ENCODE measurements at regions not wholly inside any gene's neighbourhood (a gene's known extent, or its start where the extent isn't known, plus 50 kb on each side); places are given as distances from the start of the nearest gene placed in this dataset.

DNA sequence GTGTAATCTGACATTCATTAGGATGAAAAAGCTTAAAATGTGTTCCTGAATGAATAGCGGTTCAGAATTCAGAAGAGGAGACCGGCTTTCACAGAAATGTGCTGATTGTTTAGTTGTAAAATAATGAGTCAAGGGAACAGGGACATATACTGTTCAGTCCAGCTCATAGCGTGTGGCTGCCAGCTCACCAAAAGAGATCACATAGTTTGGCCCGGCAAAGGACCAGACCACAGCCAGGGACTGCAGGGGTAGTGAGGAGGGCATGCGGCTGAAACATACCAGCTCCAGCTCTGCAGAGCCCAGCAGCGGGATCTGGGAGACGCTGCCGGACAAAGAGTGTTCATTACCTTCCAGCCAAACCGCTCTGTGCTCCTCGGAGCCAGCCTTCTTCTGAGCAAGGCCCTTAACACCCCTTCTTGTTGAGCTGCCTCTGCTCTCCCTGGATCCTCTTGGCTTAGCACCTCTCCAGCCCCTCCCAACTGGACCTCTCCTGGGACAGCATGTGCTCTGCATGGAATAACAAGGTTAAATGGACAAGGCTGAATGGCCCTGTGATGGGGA lies 116.8 kb upstream of the CNTLN start:
- DNase-seq (ENCODE audit: low read depth): no peak

DNA sequence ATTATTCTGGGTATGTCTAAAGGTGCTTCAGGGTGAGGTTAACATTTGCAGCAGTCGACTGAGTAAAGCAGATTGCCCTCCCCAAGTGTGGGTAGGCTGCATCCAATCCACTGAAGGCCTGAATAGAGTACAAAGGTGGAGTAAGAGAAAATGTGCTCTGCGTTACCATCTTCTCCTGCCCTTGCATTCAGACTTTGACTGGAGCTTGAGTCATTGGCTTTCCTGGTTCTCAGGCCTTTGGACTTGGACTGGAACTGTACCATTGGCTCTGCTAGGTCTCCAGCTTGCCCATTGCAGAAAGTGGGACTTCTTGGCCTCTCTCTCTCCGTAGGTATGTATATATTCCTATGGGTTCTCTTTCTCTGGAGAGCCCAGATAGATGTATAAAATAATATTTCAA lies 120.9 kb upstream of the CNTLN start:
- no peak for DNase-seq (ENCODE audit: low read depth)
- no peak for TF ChIP-seq POLR2A (IDR thresholded peaks at IDR 0.05; ENCODE audit: extremely low read depth, insufficient read length)
- no peak overlapping the region for H3K4me3 ChIP-seq (ENCODE audit: low read depth, low read length)

More for the DNA sequence above, 116.8 kb upstream of the CNTLN start:
- TF ChIP-seq, protein P1, sequence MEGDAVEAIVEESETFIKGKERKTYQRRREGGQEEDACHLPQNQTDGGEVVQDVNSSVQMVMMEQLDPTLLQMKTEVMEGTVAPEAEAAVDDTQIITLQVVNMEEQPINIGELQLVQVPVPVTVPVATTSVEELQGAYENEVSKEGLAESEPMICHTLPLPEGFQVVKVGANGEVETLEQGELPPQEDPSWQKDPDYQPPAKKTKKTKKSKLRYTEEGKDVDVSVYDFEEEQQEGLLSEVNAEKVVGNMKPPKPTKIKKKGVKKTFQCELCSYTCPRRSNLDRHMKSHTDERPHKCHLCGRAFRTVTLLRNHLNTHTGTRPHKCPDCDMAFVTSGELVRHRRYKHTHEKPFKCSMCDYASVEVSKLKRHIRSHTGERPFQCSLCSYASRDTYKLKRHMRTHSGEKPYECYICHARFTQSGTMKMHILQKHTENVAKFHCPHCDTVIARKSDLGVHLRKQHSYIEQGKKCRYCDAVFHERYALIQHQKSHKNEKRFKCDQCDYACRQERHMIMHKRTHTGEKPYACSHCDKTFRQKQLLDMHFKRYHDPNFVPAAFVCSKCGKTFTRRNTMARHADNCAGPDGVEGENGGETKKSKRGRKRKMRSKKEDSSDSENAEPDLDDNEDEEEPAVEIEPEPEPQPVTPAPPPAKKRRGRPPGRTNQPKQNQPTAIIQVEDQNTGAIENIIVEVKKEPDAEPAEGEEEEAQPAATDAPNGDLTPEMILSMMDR (IDR thresholded peaks at IDR 0.05; ENCODE audit: low read depth, low read length): no peak
- no peak for TF ChIP-seq MYC (IDR thresholded peaks at IDR 0.05; ENCODE audit: low read depth, low read length)
- TF ChIP-seq, protein P2, sequence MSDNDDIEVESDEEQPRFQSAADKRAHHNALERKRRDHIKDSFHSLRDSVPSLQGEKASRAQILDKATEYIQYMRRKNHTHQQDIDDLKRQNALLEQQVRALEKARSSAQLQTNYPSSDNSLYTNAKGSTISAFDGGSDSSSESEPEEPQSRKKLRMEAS (IDR thresholded peaks at IDR 0.05; ENCODE audit: low read depth, low read length): no peak
- TF ChIP-seq POLR2A (IDR thresholded peaks at IDR 0.05; ENCODE audit: extremely low read depth, insufficient read length): no peak
- H3K4me3 ChIP-seq (ENCODE audit: low read depth, low read length): no peak overlapping the region

DNA sequence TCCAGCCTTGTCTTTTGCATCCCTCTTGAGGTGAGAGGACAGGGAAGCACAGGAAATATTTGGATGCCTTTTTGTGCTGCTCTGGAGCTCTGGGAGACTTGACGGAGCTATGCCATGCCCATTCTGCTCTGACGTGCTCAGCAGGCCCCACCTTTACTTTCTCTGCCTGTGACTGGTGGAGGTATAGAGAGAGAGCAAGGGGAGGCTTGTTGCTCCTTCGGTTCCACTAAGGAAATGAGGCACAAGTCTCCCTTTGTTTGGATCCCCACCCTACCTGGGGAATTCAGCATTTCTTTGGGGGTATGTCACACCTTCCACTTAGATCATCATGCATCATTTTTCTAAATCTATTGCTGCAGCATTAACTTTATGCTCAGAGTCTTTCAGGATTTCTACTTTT lies 121.8 kb upstream of the CNTLN start:
- H3K4me3 ChIP-seq (ENCODE audit: low read depth, low read length): no peak overlapping the region
- DNase-seq (ENCODE audit: low read depth): no peak
- TF ChIP-seq, protein P2 (IDR thresholded peaks at IDR 0.05; ENCODE audit: low read depth, low read length): no peak
- TF ChIP-seq POLR2A (IDR thresholded peaks at IDR 0.05; ENCODE audit: extremely low read depth, insufficient read length) (no peak), MYC (IDR thresholded peaks at IDR 0.05; ENCODE audit: low read depth, low read length) (no peak)
- TF ChIP-seq, protein P1 (IDR thresholded peaks at IDR 0.05; ENCODE audit: low read depth, low read length): no peak

DNA sequence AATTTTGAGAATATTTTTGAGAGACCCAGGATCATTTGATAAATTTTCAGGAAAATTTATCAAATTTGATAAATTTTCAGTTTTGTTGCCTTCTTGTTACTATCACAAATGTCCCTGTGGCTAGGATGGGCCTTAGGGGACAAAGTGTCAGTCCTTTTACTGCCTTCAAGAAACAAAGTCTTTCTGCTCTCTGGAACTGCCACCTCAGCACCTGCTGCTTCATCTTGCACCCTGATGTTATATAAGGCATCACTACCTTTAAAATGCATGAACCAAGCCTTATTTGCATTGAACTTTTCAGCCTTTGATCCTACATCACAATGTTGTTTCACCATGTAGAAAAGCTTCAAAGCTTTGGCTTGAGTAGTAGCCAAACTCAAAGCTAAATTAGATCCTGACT lies 123.0 kb upstream of the CNTLN start:
- TF ChIP-seq MYC (IDR thresholded peaks at IDR 0.05; ENCODE audit: low read depth, low read length) (no peak), POLR2A (IDR thresholded peaks at IDR 0.05; ENCODE audit: extremely low read depth, insufficient read length) (no peak)
- TF ChIP-seq, protein P1 (IDR thresholded peaks at IDR 0.05; ENCODE audit: low read depth, low read length): no peak
- TF ChIP-seq, protein P2 (IDR thresholded peaks at IDR 0.05; ENCODE audit: low read depth, low read length): no peak
- no peak overlapping the region for H3K4me3 ChIP-seq (ENCODE audit: low read depth, low read length)
- DNase-seq (ENCODE audit: low read depth): no peak

DNA sequence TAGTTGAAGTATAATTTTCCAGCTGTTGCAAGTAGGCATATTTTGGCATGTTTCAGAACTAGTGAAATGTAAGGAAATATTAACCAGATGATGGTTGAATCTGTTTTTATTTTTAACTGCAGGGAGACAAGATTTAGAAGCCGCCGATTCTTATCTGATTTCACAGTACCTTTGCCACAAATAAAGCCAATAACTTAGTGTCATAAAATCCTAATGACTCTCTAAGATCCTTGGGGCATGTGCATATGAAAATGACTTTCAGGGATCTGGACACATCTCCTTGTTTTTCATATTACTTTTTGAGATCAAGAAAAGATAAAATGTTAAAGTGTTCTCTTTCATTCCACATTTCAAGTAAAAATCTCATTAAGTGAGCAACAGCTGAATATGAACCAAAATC lies 125.8 kb upstream of the CNTLN start:
- TF ChIP-seq, protein P2 (IDR thresholded peaks at IDR 0.05; ENCODE audit: low read depth, low read length): no peak
- TF ChIP-seq, protein P1 (IDR thresholded peaks at IDR 0.05; ENCODE audit: low read depth, low read length): no peak
- TF ChIP-seq MYC (IDR thresholded peaks at IDR 0.05; ENCODE audit: low read depth, low read length) (no peak), POLR2A (IDR thresholded peaks at IDR 0.05; ENCODE audit: extremely low read depth, insufficient read length) (no peak)
- DNase-seq (ENCODE audit: low read depth): no peak
- H3K4me3 ChIP-seq (ENCODE audit: low read depth, low read length): no peak overlapping the region

DNA sequence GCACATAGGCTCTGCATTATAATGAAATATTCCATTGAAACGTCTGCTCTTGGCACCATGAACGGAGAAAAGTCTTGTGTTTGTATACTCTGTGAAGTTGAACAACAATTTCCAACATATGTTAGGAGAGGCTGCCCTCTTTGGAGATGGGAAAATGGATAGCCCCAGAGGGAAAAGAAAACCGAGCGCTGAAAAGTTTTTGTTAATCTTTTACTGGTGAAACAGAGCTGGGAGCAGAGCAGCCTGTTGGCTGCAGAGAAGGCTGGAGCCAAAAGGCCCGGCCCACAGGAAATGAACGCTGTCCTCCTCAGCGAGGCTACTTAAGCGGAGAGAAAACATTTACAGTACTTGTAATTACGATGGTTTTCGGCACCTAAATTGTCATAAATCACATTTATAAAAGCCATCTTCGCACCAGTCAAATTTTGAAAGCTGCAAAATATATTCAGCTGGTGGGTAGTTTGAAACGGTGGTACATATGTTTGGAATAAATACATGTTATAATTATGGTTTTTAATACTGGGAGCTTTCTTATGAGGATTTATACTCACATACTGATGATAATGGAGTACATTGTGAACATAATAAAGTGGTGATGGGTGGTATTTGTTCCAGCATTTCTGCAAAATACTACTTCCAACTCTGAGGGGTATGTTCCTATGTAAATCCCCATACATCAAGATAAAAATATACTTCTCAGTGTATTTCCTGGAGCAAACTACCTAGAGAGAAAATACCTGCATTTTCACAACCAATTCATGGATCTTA lies 129.6 kb upstream of the CNTLN start:
- no peak overlapping the region for H3K4me3 ChIP-seq (ENCODE audit: low read depth, low read length)
- no peak for DNase-seq (ENCODE audit: low read depth)
- TF ChIP-seq, protein P2 (IDR thresholded peaks at IDR 0.05; ENCODE audit: low read depth, low read length): no peak
- TF ChIP-seq, protein P1 (IDR thresholded peaks at IDR 0.05; ENCODE audit: low read depth, low read length): no peak
- TF ChIP-seq MYC (IDR thresholded peaks at IDR 0.05; ENCODE audit: low read depth, low read length) (no peak), POLR2A (IDR thresholded peaks at IDR 0.05; ENCODE audit: extremely low read depth, insufficient read length) (no peak)
